NCI-H2107 treated with DMSO at 0.1 percent for 48 hours (cell line): ENCODE measurements at regions not wholly inside any gene's neighbourhood (a gene's known extent, or its start where the extent isn't known, plus 50 kb on each side); places are given as distances from the start of the nearest gene placed in this dataset.
A peak's percentile ranks its signal among the peaks of the same experiment; 100 is the strongest.
"Not testable (repeated sequence)": the region's sequence is repeated elsewhere in the genome, so short reads cannot be mapped to it uniquely, and the experiment has no call there.

Experiments
- DNase-seq: peaks from one replicate; lab custom pipeline; 2025; ENCODE audit not compliant: unreplicated experiment; lab: John Stamatoyannopoulos, UW

- peak; percentile 46 for DNase-seq
Observed at GRCh38 chr22:47315862-47316419, 553.5 kb downstream of the TBC1D22A start.

GRCh38 chr22:47310601-47311000 lies 548.2 kb downstream of the TBC1D22A start:
- no peak for DNase-seq

- DNase-seq: no peak
Observed at GRCh38 chr22:47309946-47310345, 547.5 kb downstream of the TBC1D22A start.

GRCh38 chr22:47309476-47309875 lies 547.0 kb downstream of the TBC1D22A start:
- DNase-seq: no peak

GRCh38 chr22:47308886-47309285 lies 546.4 kb downstream of the TBC1D22A start:
- no peak for DNase-seq

- DNase-seq: no peak
Observed at GRCh38 chr22:47307822-47308221, 545.4 kb downstream of the TBC1D22A start.

GRCh38 chr22:47307326-47307725 lies 544.9 kb downstream of the TBC1D22A start:
- DNase-seq: no peak

- DNase-seq: no peak
Observed at GRCh38 chr22:47304854-47305253, 542.4 kb downstream of the TBC1D22A start.

GRCh38 chr22:47304191-47304831 lies 541.9 kb downstream of the TBC1D22A start:
- DNase-seq: no peak

- DNase-seq: no peak
Observed at GRCh38 chr22:47303161-47303890, 540.9 kb downstream of the TBC1D22A start.

GRCh38 chr22:47302587-47302986 lies 540.1 kb downstream of the TBC1D22A start:
- not testable (repeated sequence) for DNase-seq

GRCh38 chr22:47301820-47302475 lies 539.5 kb downstream of the TBC1D22A start:
- DNase-seq: no peak

- DNase-seq: no peak
Observed at GRCh38 chr22:47300698-47301405, 538.4 kb downstream of the TBC1D22A start.

GRCh38 chr22:47299863-47300697 lies 537.6 kb downstream of the TBC1D22A start:
- no peak for DNase-seq

- no peak for DNase-seq
Observed at GRCh38 chr22:47299211-47299862, 536.9 kb downstream of the TBC1D22A start.

GRCh38 chr22:47298017-47298785 lies 535.8 kb downstream of the TBC1D22A start:
- no peak for DNase-seq

GRCh38 chr22:47297261-47298016 lies 535.0 kb downstream of the TBC1D22A start:
- no peak for DNase-seq
